ENCODE measurements at regions not wholly inside any gene's neighbourhood (a gene's known extent, or its start where the extent isn't known, plus 50 kb on each side); places are given as distances from the start of the nearest gene placed in this dataset.

DNA sequence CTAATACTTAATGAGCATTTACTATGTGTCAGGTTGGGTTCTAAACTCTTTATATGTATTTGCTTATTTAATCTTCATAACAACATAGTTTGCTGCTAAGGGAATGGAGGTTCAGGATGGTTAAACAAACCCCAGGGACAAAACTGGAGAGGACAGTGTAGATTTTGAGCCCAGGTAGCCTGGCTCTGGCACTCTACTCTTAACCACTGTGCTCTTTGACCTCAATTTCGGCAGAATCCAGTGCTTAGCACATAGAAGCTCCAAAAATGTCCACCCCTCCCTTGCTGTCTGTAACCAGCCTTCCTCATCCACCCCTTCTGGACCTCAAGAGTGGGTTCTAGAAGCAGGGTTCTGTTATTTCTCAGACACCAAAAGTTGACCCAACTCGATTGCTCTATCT, 88.0 kb upstream of the SYT13 start:
- TF ChIP-seq, protein P1, sequence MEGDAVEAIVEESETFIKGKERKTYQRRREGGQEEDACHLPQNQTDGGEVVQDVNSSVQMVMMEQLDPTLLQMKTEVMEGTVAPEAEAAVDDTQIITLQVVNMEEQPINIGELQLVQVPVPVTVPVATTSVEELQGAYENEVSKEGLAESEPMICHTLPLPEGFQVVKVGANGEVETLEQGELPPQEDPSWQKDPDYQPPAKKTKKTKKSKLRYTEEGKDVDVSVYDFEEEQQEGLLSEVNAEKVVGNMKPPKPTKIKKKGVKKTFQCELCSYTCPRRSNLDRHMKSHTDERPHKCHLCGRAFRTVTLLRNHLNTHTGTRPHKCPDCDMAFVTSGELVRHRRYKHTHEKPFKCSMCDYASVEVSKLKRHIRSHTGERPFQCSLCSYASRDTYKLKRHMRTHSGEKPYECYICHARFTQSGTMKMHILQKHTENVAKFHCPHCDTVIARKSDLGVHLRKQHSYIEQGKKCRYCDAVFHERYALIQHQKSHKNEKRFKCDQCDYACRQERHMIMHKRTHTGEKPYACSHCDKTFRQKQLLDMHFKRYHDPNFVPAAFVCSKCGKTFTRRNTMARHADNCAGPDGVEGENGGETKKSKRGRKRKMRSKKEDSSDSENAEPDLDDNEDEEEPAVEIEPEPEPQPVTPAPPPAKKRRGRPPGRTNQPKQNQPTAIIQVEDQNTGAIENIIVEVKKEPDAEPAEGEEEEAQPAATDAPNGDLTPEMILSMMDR (IDR thresholded peaks at IDR 0.05; ENCODE audit: extremely low read depth in 1 of 2, insufficient read depth in 1 of 2, low read depth in 1 of 2, low read length in 2 of 2): no peak
- TF ChIP-seq POLR2AphosphoS5 (IDR thresholded peaks at IDR 0.05; ENCODE audit: insufficient read depth, low read depth, low read length): no peak
- TF ChIP-seq POLR2A (IDR thresholded peaks at IDR 0.05; ENCODE audit: low read depth, low read length): no peak
- TF ChIP-seq EZH2 (IDR thresholded peaks at IDR 0.05; ENCODE audit: borderline replicate concordance, low read depth, low read length, severe bottlenecking): no peak
- TF ChIP-seq MYC (IDR thresholded peaks at IDR 0.05; ENCODE audit: low read depth, low read length): no peak
- no peak for TF ChIP-seq JUN (IDR thresholded peaks at IDR 0.05; ENCODE audit: borderline replicate concordance, insufficient read depth, insufficient read length, low read depth)
- TF ChIP-seq, protein P2, sequence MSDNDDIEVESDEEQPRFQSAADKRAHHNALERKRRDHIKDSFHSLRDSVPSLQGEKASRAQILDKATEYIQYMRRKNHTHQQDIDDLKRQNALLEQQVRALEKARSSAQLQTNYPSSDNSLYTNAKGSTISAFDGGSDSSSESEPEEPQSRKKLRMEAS (IDR thresholded peaks at IDR 0.05; ENCODE audit: insufficient read depth, insufficient read length): no peak
- no peak for TF ChIP-seq GATA2 (IDR thresholded peaks at IDR 0.05; ENCODE audit: insufficient read depth, insufficient read length, low read depth, low read length)

Measured in endothelial cell of umbilical vein (primary cell).